Vagina (tissue), 2 donors: ENCODE measurements at regions not wholly inside any gene's neighbourhood (a gene's known extent, or its start where the extent isn't known, plus 50 kb on each side); places are given as distances from the start of the nearest gene placed in this dataset.

Source experiments
- CTCF ChIP-seq, 3 experiments: fragments of 450-650 bp in 2 of 3; fragments of 200-600 bp in 1 of 3; sonication (generic) in 1 of 3; IDR thresholded peaks; one replicate each; pipeline ENCODE4 v1.5.1; 2017 to 2019; ENCODE audit warnings: antibody characterized with exemption in 3 of 3, mild to moderate bottlenecking in 2 of 3, moderate library complexity in 2 of 3
- POLR2A ChIP-seq, 2 donors: fragments of 450-650 bp; IDR thresholded peaks; one replicate each; pipeline ENCODE4 v1.6.1; 2017; ENCODE audit warnings: antibody characterized with exemption in 2 of 2, mild to moderate bottlenecking in 2 of 2, moderate library complexity in 2 of 2

- TF ChIP-seq CTCF (IDR thresholded peaks at IDR 0.05): no peak
- TF ChIP-seq POLR2A (IDR thresholded peaks at IDR 0.05): no peak
Observed at GRCh38 chr7:79534128-79534527, 80.7 kb upstream of the MAGI2 start.
